ENCODE measurements at regions not wholly inside any gene's neighbourhood (a gene's known extent, or its start where the extent isn't known, plus 50 kb on each side); places are given as distances from the start of the nearest gene placed in this dataset.
A peak's percentile ranks its signal among the peaks of the same experiment; 100 is the strongest.

- Histone ChIP-seq H3K27me3 (peaks cover 0 to 7% (median 0%) of the 10 kb centered on the region in 4 donors), H3K4me1 (no peaks in the 10 kb centered on the region), H3K36me3 (no peaks in the 10 kb centered on the region), H3K4me3 (no peak overlapping the region), H3K27ac (replicated peaks in 1 of 4) (no peak overlapping the region), H3K9me3 (no peaks in the 10 kb centered on the region)
- TF ChIP-seq CTCF (IDR thresholded peaks at IDR 0.05) (no peak), POLR2AphosphoS5 (IDR thresholded peaks at IDR 0.05) (no peak), POLR2A (IDR thresholded peaks at IDR 0.05; ENCODE audit: low read depth) (no peak), EP300 (IDR thresholded peaks at IDR 0.05) (no peak)
- DNase-seq (ENCODE audit: extremely low spot score): peak; percentile 86
- intact Hi-C loops (cut with DNase I): no loop called here
- WGBS: 62% methylated on average over 9 of the region's 9 CpGs
Measured at GRCh38 chr5:5078009-5078897, 61.9 kb upstream of the ADAMTS16 start.

GRCh38 chr5:5079876-5080275 lies 60.3 kb upstream of the ADAMTS16 start:
- 76% methylated on average over 5 of the region's 5 CpGs for WGBS
- no peaks in the 10 kb centered on the region for H3K4me1 ChIP-seq
- no peaks in the 10 kb centered on the region for H3K36me3 ChIP-seq
- intact Hi-C loops (cut with DNase I): no loop called here
- no peak overlapping the region for H3K4me3 ChIP-seq
- TF ChIP-seq POLR2AphosphoS5 (IDR thresholded peaks at IDR 0.05) (no peak), POLR2A (IDR thresholded peaks at IDR 0.05; ENCODE audit: low read depth) (no peak), CTCF (IDR thresholded peaks at IDR 0.05) (no peak), EP300 (IDR thresholded peaks at IDR 0.05) (no peak)
- H3K27ac ChIP-seq (replicated peaks in 1 of 4): no peak overlapping the region
- peak; percentile 83 for DNase-seq (ENCODE audit: extremely low spot score)
- no peaks in the 10 kb centered on the region for H3K9me3 ChIP-seq
- H3K27me3 ChIP-seq: peaks cover 0 to 7% (median 0%) of the 10 kb centered on the region in 4 donors

- Histone ChIP-seq H3K4me3 (no peak overlapping the region), H3K9me3 (no peaks in the 10 kb centered on the region), H3K27me3 (peaks cover 0 to 7% (median 0%) of the 10 kb centered on the region in 4 donors), H3K36me3 (no peaks in the 10 kb centered on the region), H3K27ac (replicated peaks in 1 of 4) (no peak overlapping the region), H3K4me1 (no peaks in the 10 kb centered on the region)
- peak; percentile 50 for DNase-seq (ENCODE audit: extremely low spot score)
- TF ChIP-seq POLR2A (IDR thresholded peaks at IDR 0.05; ENCODE audit: low read depth) (no peak), CTCF (IDR thresholded peaks at IDR 0.05) (no peak), EP300 (IDR thresholded peaks at IDR 0.05) (no peak), POLR2AphosphoS5 (IDR thresholded peaks at IDR 0.05) (no peak)
- 80% methylated on average over 5 of the region's 5 CpGs for WGBS
- intact Hi-C loops (cut with DNase I): no loop called here
Measured at GRCh38 chr5:5080790-5081189, 59.3 kb upstream of the ADAMTS16 start.

- Histone ChIP-seq H3K27me3 (no peaks in the 10 kb centered on the region), H3K4me3 (no peak overlapping the region), H3K9me3 (no peaks in the 10 kb centered on the region), H3K27ac (replicated peaks in 1 of 4) (no peak overlapping the region), H3K36me3 (no peaks in the 10 kb centered on the region), H3K4me1 (no peaks in the 10 kb centered on the region)
- TF ChIP-seq POLR2A (IDR thresholded peaks at IDR 0.05; ENCODE audit: low read depth) (no peak), POLR2AphosphoS5 (IDR thresholded peaks at IDR 0.05) (no peak), EP300 (IDR thresholded peaks at IDR 0.05) (no peak), CTCF (IDR thresholded peaks at IDR 0.05) (no peak)
- intact Hi-C loops (cut with DNase I): no loop called here
- WGBS: 0% methylated on average over 1 of the region's 1 CpG
- peak; percentile 45 for DNase-seq (ENCODE audit: extremely low spot score)
Measured at GRCh38 chr5:5085381-5085780, 54.7 kb upstream of the ADAMTS16 start.
